Large intestine (tissue), 3 donors: ENCODE measurements at regions not wholly inside any gene's neighbourhood (a gene's known extent, or its start where the extent isn't known, plus 50 kb on each side); places are given as distances from the start of the nearest gene placed in this dataset.
A peak's percentile ranks its signal among the peaks of the same experiment; 100 is the strongest.

Experiments
- DNase-seq, 2 donors: peaks; one replicate each; pipeline versions ENCODE4 v3.0.0 to v3.0.0-alpha.2; 2013
- H3K27ac ChIP-seq: one replicate; pipeline ENCODE4 v1.5.1; 2013; ENCODE audit warnings: low read length
- H3K27me3 ChIP-seq: 2 replicates; pipeline ENCODE4 v1.6.1; 2013; ENCODE audit warnings: low read length; ENCODE audit not compliant: control insufficient read depth, insufficient read depth
- H3K36me3 ChIP-seq: 2 replicates; pipeline ENCODE4 v1.6.1; 2013; ENCODE audit warnings: low read length; ENCODE audit not compliant: control insufficient read depth, insufficient read depth
- H3K4me1 ChIP-seq: one replicate; pipeline ENCODE4 v1.6.1; 2013; ENCODE audit warnings: low read length; ENCODE audit not compliant: control insufficient read depth, insufficient read depth
- H3K4me3 ChIP-seq: one replicate; pipeline ENCODE4 v1.5.1; 2013; ENCODE audit warnings: low read length
- H3K9me3 ChIP-seq: one replicate; pipeline ENCODE4 v1.6.1; 2013; ENCODE audit warnings: mild to moderate bottlenecking, low read depth, low read length, moderate library complexity; ENCODE audit not compliant: control insufficient read depth
- WGBS: methylation state at CpG from one replicate; pipeline ENCODE4 v1.1.5; 2013; ENCODE audit warnings: low lambda C conversion rate; ENCODE audit not compliant: insufficient coverage; 5-methylcytosine and 5-hydroxymethylcytosine counted together

GRCh38 chr16:7185689-7186088 lies 147.0 kb upstream of the RBFOX1 start:
- Histone ChIP-seq H3K9me3 (no peaks in the 10 kb centered on the region), H3K27me3 (no peaks in the 10 kb centered on the region), H3K27ac (no peak overlapping the region), H3K36me3 (no peaks in the 10 kb centered on the region), H3K4me3 (no peak overlapping the region), H3K4me1 (no peaks in the 10 kb centered on the region)
- WGBS = no CpG with 5 or more reads among the region's 4 CpGs
- DNase-seq = no peak

GRCh38 chr16:7185165-7185564 lies 147.5 kb upstream of the RBFOX1 start:
- Histone ChIP-seq H3K27me3 (no peaks in the 10 kb centered on the region), H3K4me1 (no peaks in the 10 kb centered on the region), H3K9me3 (no peaks in the 10 kb centered on the region), H3K27ac (no peak overlapping the region), H3K36me3 (no peaks in the 10 kb centered on the region), H3K4me3 (no peak overlapping the region)
- WGBS = no CpG with 5 or more reads among the region's 3 CpGs
- DNase-seq = no peak

GRCh38 chr16:7183768-7184167 lies 148.9 kb upstream of the RBFOX1 start:
- no peak for DNase-seq
- no peaks in the 10 kb centered on the region for H3K36me3 ChIP-seq
- H3K9me3 ChIP-seq = no peaks in the 10 kb centered on the region
- H3K4me3 ChIP-seq = no peak overlapping the region
- WGBS = 83% methylated on average over 2 of the region's 3 CpGs
- H3K27me3 ChIP-seq = no peaks in the 10 kb centered on the region
- H3K27ac ChIP-seq = no peak overlapping the region
- no peaks in the 10 kb centered on the region for H3K4me1 ChIP-seq

- WGBS = no CpG with 5 or more reads among the region's 3 CpGs
- no peak overlapping the region for H3K4me3 ChIP-seq
- no peak for DNase-seq
These were observed 150.0 kb upstream of the RBFOX1 start for GRCh38 chr16:7182510-7183109.

GRCh38 chr16:7177875-7178274 lies 154.8 kb upstream of the RBFOX1 start:
- H3K9me3 ChIP-seq = no peaks in the 10 kb centered on the region
- DNase-seq = no peak
- WGBS = no CpG with 5 or more reads among the region's 2 CpGs

More at GRCh38 chr16:7182510-7183109, 150.0 kb upstream of the RBFOX1 start:
- H3K9me3 ChIP-seq = no peaks in the 10 kb centered on the region
- no peaks in the 10 kb centered on the region for H3K27me3 ChIP-seq
- H3K4me1 ChIP-seq = no peaks in the 10 kb centered on the region
- no peak overlapping the region for H3K27ac ChIP-seq
- no peaks in the 10 kb centered on the region for H3K36me3 ChIP-seq

GRCh38 chr16:7171151-7171550 lies 161.5 kb upstream of the RBFOX1 start:
- H3K9me3 ChIP-seq = no peaks in the 10 kb centered on the region
- H3K36me3 ChIP-seq = no peaks in the 10 kb centered on the region
- H3K27ac ChIP-seq = no peak overlapping the region
- no CpG with 5 or more reads among the region's 3 CpGs for WGBS
- H3K27me3 ChIP-seq = no peaks in the 10 kb centered on the region
- DNase-seq = no peak
- no peak overlapping the region for H3K4me3 ChIP-seq
- no peaks in the 10 kb centered on the region for H3K4me1 ChIP-seq

More at GRCh38 chr16:7177875-7178274, 154.8 kb upstream of the RBFOX1 start:
- Histone ChIP-seq H3K4me1 (no peaks in the 10 kb centered on the region), H3K4me3 (no peak overlapping the region), H3K27me3 (no peaks in the 10 kb centered on the region), H3K27ac (no peak overlapping the region), H3K36me3 (no peaks in the 10 kb centered on the region)

DNA sequence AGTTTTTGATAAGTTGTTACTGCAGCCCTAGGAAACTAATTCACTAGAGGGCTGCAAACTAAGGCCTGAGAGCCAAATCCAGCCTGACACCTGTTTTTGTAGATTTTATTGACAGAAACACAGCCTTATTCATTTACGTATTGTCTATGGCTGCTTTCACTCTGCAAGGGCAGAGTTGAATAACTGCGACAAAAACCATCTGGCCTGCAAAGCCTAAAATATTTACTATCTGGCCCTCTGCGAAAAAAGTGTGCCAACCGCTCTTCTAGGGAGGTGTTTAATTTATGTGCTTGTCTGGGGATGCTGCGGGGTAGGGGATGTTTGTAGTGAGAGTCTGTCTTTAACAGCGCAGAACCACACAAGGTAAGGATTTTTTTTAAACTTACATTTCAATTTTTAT lies 165.0 kb upstream of the RBFOX1 start:
- WGBS = no CpG with 5 or more reads among the region's 6 CpGs

DNA sequence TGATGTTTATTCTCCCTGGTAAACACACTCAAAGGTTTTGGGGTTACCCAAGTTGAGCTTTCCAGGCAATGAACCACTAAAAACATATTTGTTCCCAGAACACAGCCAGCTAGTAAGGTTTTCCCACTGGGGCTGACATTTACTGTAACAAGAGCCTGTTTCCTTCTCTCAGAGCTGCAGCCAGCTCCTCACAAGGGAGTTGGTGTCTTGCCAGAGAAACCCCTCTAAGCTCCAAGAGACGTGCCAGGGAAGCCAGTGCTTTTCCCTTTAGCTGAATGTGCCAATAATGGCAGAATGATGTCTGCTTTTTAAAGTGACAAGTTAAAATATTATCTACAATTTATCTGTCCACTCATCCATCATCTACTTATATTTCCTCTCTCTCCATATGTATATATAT lies 170.8 kb upstream of the RBFOX1 start:
- Histone ChIP-seq H3K9me3 (no peaks in the 10 kb centered on the region), H3K36me3 (no peaks in the 10 kb centered on the region), H3K4me1 (no peaks in the 10 kb centered on the region), H3K27ac (no peak overlapping the region), H3K4me3 (no peak overlapping the region), H3K27me3 (no peaks in the 10 kb centered on the region)
- no CpG with 5 or more reads among the region's 1 CpG for WGBS
- DNase-seq = no peak

More for the DNA sequence above, 165.0 kb upstream of the RBFOX1 start:
- Histone ChIP-seq H3K4me3 (no peak overlapping the region), H3K27me3 (no peaks in the 10 kb centered on the region), H3K4me1 (no peaks in the 10 kb centered on the region), H3K36me3 (no peaks in the 10 kb centered on the region), H3K27ac (no peak overlapping the region), H3K9me3 (no peaks in the 10 kb centered on the region)
- no peak for DNase-seq

DNA sequence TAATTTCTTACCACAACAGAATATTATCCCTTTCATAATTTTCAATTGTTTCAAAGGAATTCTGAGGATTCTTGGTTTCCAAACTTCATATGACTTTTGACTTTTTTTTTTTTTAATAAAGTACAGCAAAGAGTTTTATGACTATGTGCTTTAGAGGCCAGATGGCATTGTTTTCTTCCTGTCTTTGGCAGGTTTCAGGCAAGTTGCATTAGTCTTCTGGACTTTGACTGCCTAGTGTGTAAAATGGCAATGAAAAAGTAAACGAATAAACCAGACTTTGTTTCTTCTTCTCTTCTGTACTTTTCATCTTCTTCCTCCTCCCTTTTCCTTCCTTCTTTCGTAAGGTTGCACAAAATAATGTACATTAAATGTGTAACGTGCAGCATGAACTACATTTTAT lies 172.6 kb upstream of the RBFOX1 start:
- no peaks in the 10 kb centered on the region for H3K36me3 ChIP-seq
- 27% methylated on average over 2 of the region's 3 CpGs for WGBS
- H3K9me3 ChIP-seq = no peaks in the 10 kb centered on the region
- DNase-seq = peak; percentile 9 to 41
- H3K27ac ChIP-seq = no peak overlapping the region
- H3K4me3 ChIP-seq = no peak overlapping the region
- H3K4me1 ChIP-seq = no peaks in the 10 kb centered on the region
- H3K27me3 ChIP-seq = no peaks in the 10 kb centered on the region

- no peak overlapping the region for H3K4me3 ChIP-seq
- H3K27ac ChIP-seq = no peak overlapping the region
- no CpG with 5 or more reads among the region's 4 CpGs for WGBS
- DNase-seq = no peak
- no peaks in the 10 kb centered on the region for H3K4me1 ChIP-seq
- H3K9me3 ChIP-seq = no peaks in the 10 kb centered on the region
- no peaks in the 10 kb centered on the region for H3K27me3 ChIP-seq
- no peaks in the 10 kb centered on the region for H3K36me3 ChIP-seq
These were observed 174.2 kb upstream of the RBFOX1 start for GRCh38 chr16:7158481-7158880.

- Histone ChIP-seq H3K36me3 (no peaks in the 10 kb centered on the region), H3K9me3 (no peaks in the 10 kb centered on the region), H3K4me3 (no peak overlapping the region), H3K27ac (no peak overlapping the region), H3K27me3 (no peaks in the 10 kb centered on the region), H3K4me1 (no peaks in the 10 kb centered on the region)
- 83% methylated on average over 2 of the region's 7 CpGs for WGBS
- no peak for DNase-seq
These were observed 182.4 kb upstream of the RBFOX1 start for GRCh38 chr16:7150230-7150629.
